GM18505 (cell line): ENCODE measurements at regions not wholly inside any gene's neighbourhood (a gene's known extent, or its start where the extent isn't known, plus 50 kb on each side); places are given as distances from the start of the nearest gene placed in this dataset.

Experiments
- ATAC-seq: cut with Tn5 transposase; IDR thresholded peaks from one replicate; pipeline ENCODE4 v1.9.1; 2021; ENCODE audit not compliant: unreplicated experiment
- POLR2A ChIP-seq: IDR thresholded peaks from 4 replicates; pipeline ENCODE4 v1.6.1; 2011; ENCODE audit warnings: borderline replicate concordance; ENCODE audit not compliant: insufficient read depth, insufficient read length; ENCODE audit errors: extremely low read depth

- no peak for TF ChIP-seq POLR2A
- ATAC-seq = no peak
These were observed 1049.8 kb upstream of the CHAC2 start for GRCh38 chr2:52717836-52718235.

GRCh38 chr2:52710810-52711618, 1056.6 kb upstream of the CHAC2 start:
- TF ChIP-seq POLR2A = no peak
- ATAC-seq = no peak

- ATAC-seq = no peak
- TF ChIP-seq POLR2A = no peak
These were observed 1063.4 kb upstream of the CHAC2 start for GRCh38 chr2:52704251-52704650.

GRCh38 chr2:52703004-52703403, 1064.6 kb upstream of the CHAC2 start:
- TF ChIP-seq POLR2A = no peak
- no peak for ATAC-seq

GRCh38 chr2:52698408-52698807, 1069.2 kb upstream of the CHAC2 start:
- TF ChIP-seq POLR2A = no peak
- no peak for ATAC-seq

- TF ChIP-seq POLR2A = no peak
- no peak for ATAC-seq
These were observed 1069.9 kb upstream of the CHAC2 start for GRCh38 chr2:52697690-52698089.

- TF ChIP-seq POLR2A = no peak
- no peak for ATAC-seq
These were observed 1071.9 kb upstream of the CHAC2 start for GRCh38 chr2:52695731-52696130.

- no peak for TF ChIP-seq POLR2A
- no peak for ATAC-seq
These were observed 1080.7 kb upstream of the CHAC2 start for GRCh38 chr2:52686935-52687334.

GRCh38 chr2:52676056-52676455, 1091.5 kb upstream of the CHAC2 start:
- no peak for ATAC-seq
- no peak for TF ChIP-seq POLR2A

- ATAC-seq = no peak
- TF ChIP-seq POLR2A = no peak
These were observed 1098.9 kb upstream of the CHAC2 start for GRCh38 chr2:52668724-52669123.

- ATAC-seq = no peak
These were observed 1108.1 kb upstream of the CHAC2 start for GRCh38 chr2:52659546-52659945.

GRCh38 chr2:52658598-52658997, 1109.0 kb upstream of the CHAC2 start:
- no peak for ATAC-seq
- no peak for TF ChIP-seq POLR2A

More at GRCh38 chr2:52659546-52659945, 1108.1 kb upstream of the CHAC2 start:
- no peak for TF ChIP-seq POLR2A

GRCh38 chr2:52639692-52640091, 1127.9 kb upstream of the CHAC2 start:
- TF ChIP-seq POLR2A = no peak
- no peak for ATAC-seq

- no peak for TF ChIP-seq POLR2A
- no peak for ATAC-seq
These were observed 1135.1 kb upstream of the CHAC2 start for GRCh38 chr2:52632543-52632942.

GRCh38 chr2:52629944-52630343, 1137.7 kb upstream of the CHAC2 start:
- no peak for TF ChIP-seq POLR2A
- no peak for ATAC-seq

GRCh38 chr2:52629531-52629930, 1138.1 kb upstream of the CHAC2 start:
- no peak for TF ChIP-seq POLR2A
- ATAC-seq = no peak

GRCh38 chr2:52622266-52622665, 1145.3 kb upstream of the CHAC2 start:
- no peak for ATAC-seq

More at GRCh38 chr2:52622266-52622665, 1145.3 kb upstream of the CHAC2 start:
- TF ChIP-seq POLR2A = no peak
